Cardiac muscle cell (in vitro differentiated cells and primary cell): ENCODE measurements at regions not wholly inside any gene's neighbourhood (a gene's known extent, or its start where the extent isn't known, plus 50 kb on each side); places are given as distances from the start of the nearest gene placed in this dataset.

ENCODE experiments used
- DNase-seq, 2 donors: peaks; one replicate each; pipeline versions ENCODE4 v3.0.0 to v3.0.0-alpha.2; 2010 to 2017; ENCODE audit warnings: low read depth in 1 of 2, low spot score in 1 of 2
- H3K27ac ChIP-seq: fragments of 200-600 bp; sonication (generic); 2 replicates; pipeline ENCODE4 v1.5.1; 2016
- H3K27me3 ChIP-seq: fragments of 200-600 bp; sonication (generic); 2 replicates; pipeline ENCODE4 v1.6.0; 2016; ENCODE audit warnings: control low read depth
- H3K36me3 ChIP-seq: fragments of 200-600 bp; sonication (generic); 2 replicates; pipeline ENCODE4 v1.5.1; 2016; ENCODE audit warnings: control low read depth
- H3K4me1 ChIP-seq: fragments of 200-600 bp; sonication (generic); 2 replicates; pipeline ENCODE4 v1.8.1; 2017; ENCODE audit warnings: low read depth, mild to moderate bottlenecking, mixed run types
- H3K4me3 ChIP-seq: fragments of 200-600 bp; sonication (generic); 2 replicates; pipeline ENCODE4 v1.5.1; 2016; ENCODE audit warnings: mild to moderate bottlenecking
- H3K9me3 ChIP-seq: fragments of 200-600 bp; sonication (generic); 2 replicates; pipeline ENCODE4 v1.5.1; 2017; ENCODE audit warnings: low read depth, mild to moderate bottlenecking, control low read depth
- CTCF ChIP-seq: IDR thresholded peaks from 2 replicates; pipeline ENCODE4 v1.5.1; 2012; ENCODE audit warnings: low read depth, mild to moderate bottlenecking, low read length

- DNase-seq, result no peak
- H3K9me3 ChIP-seq, result no peaks in the 10 kb centered on the region
- peaks cover 5% of the 10 kb centered on the region for H3K4me1 ChIP-seq
- TF ChIP-seq CTCF, result no peak
- H3K27ac ChIP-seq, result no peak overlapping the region
- no peaks in the 10 kb centered on the region for H3K36me3 ChIP-seq
- H3K27me3 ChIP-seq, result no peaks in the 10 kb centered on the region
- H3K4me3 ChIP-seq, result no peak overlapping the region
These were observed 78.9 kb upstream of the NT5C1B start for GRCh38 chr2:18668221-18668620.

GRCh38 chr2:18664421-18664820 is 75.1 kb upstream of the NT5C1B start:
- no peak overlapping the region for H3K4me3 ChIP-seq
- H3K36me3 ChIP-seq, result no peaks in the 10 kb centered on the region
- no peaks in the 10 kb centered on the region for H3K9me3 ChIP-seq
- no peaks in the 10 kb centered on the region for H3K27me3 ChIP-seq
- H3K4me1 ChIP-seq, result peaks cover 5% of the 10 kb centered on the region
- H3K27ac ChIP-seq, result no peak overlapping the region
- no peak for DNase-seq
- no peak for TF ChIP-seq CTCF

- H3K27ac ChIP-seq, result no peak overlapping the region
- H3K27me3 ChIP-seq, result no peaks in the 10 kb centered on the region
- H3K36me3 ChIP-seq, result no peaks in the 10 kb centered on the region
- TF ChIP-seq CTCF, result no peak
- H3K4me3 ChIP-seq, result no peak overlapping the region
- H3K9me3 ChIP-seq, result no peaks in the 10 kb centered on the region
- no peak for DNase-seq
- H3K4me1 ChIP-seq, result peaks cover 5% of the 10 kb centered on the region
These were observed 74.5 kb upstream of the NT5C1B start for GRCh38 chr2:18663861-18664260.

- H3K4me1 ChIP-seq, result peaks cover 5% of the 10 kb centered on the region
These were observed 73.3 kb upstream of the NT5C1B start for GRCh38 chr2:18662689-18663088.

GRCh38 chr2:18659915-18660314 is 70.5 kb upstream of the NT5C1B start:
- Histone ChIP-seq H3K36me3 (no peaks in the 10 kb centered on the region), H3K4me1 (peaks cover 5% of the 10 kb centered on the region), H3K27ac (no peak overlapping the region), H3K4me3 (no peak overlapping the region), H3K27me3 (no peaks in the 10 kb centered on the region), H3K9me3 (no peaks in the 10 kb centered on the region)
- no peak for TF ChIP-seq CTCF
- DNase-seq, result no peak

More at GRCh38 chr2:18662689-18663088, 73.3 kb upstream of the NT5C1B start:
- DNase-seq, result no peak
- Histone ChIP-seq H3K4me3 (no peak overlapping the region), H3K27ac (no peak overlapping the region), H3K9me3 (no peaks in the 10 kb centered on the region), H3K36me3 (no peaks in the 10 kb centered on the region), H3K27me3 (no peaks in the 10 kb centered on the region)
- TF ChIP-seq CTCF, result no peak

GRCh38 chr2:18656048-18656447 is 66.7 kb upstream of the NT5C1B start:
- no peak for DNase-seq
- Histone ChIP-seq H3K36me3 (no peaks in the 10 kb centered on the region), H3K9me3 (no peaks in the 10 kb centered on the region), H3K27ac (no peak overlapping the region), H3K4me1 (no peaks in the 10 kb centered on the region), H3K27me3 (no peaks in the 10 kb centered on the region), H3K4me3 (no peak overlapping the region)
- no peak for TF ChIP-seq CTCF
